Neural cell (in vitro differentiated cells): ENCODE measurements at regions not wholly inside any gene's neighbourhood (a gene's known extent, or its start where the extent isn't known, plus 50 kb on each side); places are given as distances from the start of the nearest gene placed in this dataset.
"Not testable (repeated sequence)": the region's sequence is repeated elsewhere in the genome, so short reads cannot be mapped to it uniquely, and the experiment has no call there.

Source experiments
- EP300 ChIP-seq: fragments of 450-650 bp; conservative IDR thresholded peaks from 2 replicates; pipeline ENCODE4 v1.6.1; 2014; ENCODE audit warnings: antibody characterized with exemption, mild to moderate bottlenecking, moderate library complexity; ENCODE audit not compliant: poor library complexity, severe bottlenecking
- EZH2 ChIP-seq: fragments of 200-600, 300-800 bp; shearing (Covaris generic), sonication (generic); IDR thresholded peaks from 2 replicates; pipeline ENCODE4 v1.6.1; 2014; ENCODE audit warnings: antibody characterized with exemption, low read length, borderline replicate concordance, mild to moderate bottlenecking; ENCODE audit not compliant: insufficient read depth, poor library complexity, severe bottlenecking
- MXI1 ChIP-seq: fragments of 450-650 bp; conservative IDR thresholded peaks from 2 replicates; pipeline ENCODE4 v1.6.1; 2014; ENCODE audit warnings: antibody characterized with exemption, mild to moderate bottlenecking; ENCODE audit not compliant: poor library complexity, severe bottlenecking
- POLR2AphosphoS5 ChIP-seq: IDR thresholded peaks from 2 replicates; pipeline ENCODE4 v1.6.1; 2012
- RAD21 ChIP-seq: fragments of 450-650 bp; conservative IDR thresholded peaks from 2 replicates; pipeline ENCODE4 v1.6.1; 2014; ENCODE audit warnings: antibody characterized with exemption, mild to moderate bottlenecking, moderate library complexity
- SMC3 ChIP-seq: fragments of 450-650 bp; conservative IDR thresholded peaks from 2 replicates; pipeline ENCODE4 v1.6.1; 2014; ENCODE audit warnings: antibody characterized with exemption, mild to moderate bottlenecking, moderate library complexity; ENCODE audit not compliant: poor library complexity
- TAF1 ChIP-seq: IDR thresholded peaks from 2 replicates; pipeline ENCODE4 v1.6.1; 2012; ENCODE audit warnings: low read depth
- TF ChIP-seq, protein P1 (sequence below): fragments of 450-650 bp; IDR thresholded peaks from 2 replicates; pipeline ENCODE4 v1.5.1; 2014; ENCODE audit warnings: antibody characterized with exemption, mild to moderate bottlenecking, moderate library complexity; ENCODE audit not compliant: poor library complexity, severe bottlenecking
- TF ChIP-seq, protein P2 (sequence below): IDR thresholded peaks from 2 replicates; pipeline ENCODE4 v1.6.1; 2012; ENCODE audit warnings: borderline replicate concordance

DNA sequence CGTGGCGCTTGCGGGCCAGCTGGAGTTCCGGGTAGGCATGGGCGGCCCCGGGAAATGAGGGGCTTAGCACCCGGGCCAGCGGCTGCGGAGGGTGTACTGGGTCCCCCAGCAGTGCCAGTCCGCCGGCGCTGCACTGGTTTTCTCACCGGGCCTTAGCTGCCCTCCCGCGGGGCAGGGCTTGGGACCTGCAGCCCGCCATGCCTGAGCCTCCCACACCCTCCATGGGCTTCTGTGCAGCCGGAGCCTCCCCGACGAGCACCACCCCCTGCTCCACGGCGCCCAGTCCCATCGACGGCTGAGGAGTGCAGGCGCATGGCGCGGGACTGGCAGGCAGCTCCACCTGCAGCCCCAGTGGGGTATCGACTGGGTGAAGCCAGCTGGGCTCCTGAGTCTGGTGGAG, 852.6 kb upstream of the MIR17HG start:
- TF ChIP-seq, protein P1, sequence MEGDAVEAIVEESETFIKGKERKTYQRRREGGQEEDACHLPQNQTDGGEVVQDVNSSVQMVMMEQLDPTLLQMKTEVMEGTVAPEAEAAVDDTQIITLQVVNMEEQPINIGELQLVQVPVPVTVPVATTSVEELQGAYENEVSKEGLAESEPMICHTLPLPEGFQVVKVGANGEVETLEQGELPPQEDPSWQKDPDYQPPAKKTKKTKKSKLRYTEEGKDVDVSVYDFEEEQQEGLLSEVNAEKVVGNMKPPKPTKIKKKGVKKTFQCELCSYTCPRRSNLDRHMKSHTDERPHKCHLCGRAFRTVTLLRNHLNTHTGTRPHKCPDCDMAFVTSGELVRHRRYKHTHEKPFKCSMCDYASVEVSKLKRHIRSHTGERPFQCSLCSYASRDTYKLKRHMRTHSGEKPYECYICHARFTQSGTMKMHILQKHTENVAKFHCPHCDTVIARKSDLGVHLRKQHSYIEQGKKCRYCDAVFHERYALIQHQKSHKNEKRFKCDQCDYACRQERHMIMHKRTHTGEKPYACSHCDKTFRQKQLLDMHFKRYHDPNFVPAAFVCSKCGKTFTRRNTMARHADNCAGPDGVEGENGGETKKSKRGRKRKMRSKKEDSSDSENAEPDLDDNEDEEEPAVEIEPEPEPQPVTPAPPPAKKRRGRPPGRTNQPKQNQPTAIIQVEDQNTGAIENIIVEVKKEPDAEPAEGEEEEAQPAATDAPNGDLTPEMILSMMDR = not testable (repeated sequence)
- not testable (repeated sequence) for TF ChIP-seq SMC3, RAD21, TAF1, POLR2AphosphoS5, EZH2, EP300, MXI1
- TF ChIP-seq, protein P2, sequence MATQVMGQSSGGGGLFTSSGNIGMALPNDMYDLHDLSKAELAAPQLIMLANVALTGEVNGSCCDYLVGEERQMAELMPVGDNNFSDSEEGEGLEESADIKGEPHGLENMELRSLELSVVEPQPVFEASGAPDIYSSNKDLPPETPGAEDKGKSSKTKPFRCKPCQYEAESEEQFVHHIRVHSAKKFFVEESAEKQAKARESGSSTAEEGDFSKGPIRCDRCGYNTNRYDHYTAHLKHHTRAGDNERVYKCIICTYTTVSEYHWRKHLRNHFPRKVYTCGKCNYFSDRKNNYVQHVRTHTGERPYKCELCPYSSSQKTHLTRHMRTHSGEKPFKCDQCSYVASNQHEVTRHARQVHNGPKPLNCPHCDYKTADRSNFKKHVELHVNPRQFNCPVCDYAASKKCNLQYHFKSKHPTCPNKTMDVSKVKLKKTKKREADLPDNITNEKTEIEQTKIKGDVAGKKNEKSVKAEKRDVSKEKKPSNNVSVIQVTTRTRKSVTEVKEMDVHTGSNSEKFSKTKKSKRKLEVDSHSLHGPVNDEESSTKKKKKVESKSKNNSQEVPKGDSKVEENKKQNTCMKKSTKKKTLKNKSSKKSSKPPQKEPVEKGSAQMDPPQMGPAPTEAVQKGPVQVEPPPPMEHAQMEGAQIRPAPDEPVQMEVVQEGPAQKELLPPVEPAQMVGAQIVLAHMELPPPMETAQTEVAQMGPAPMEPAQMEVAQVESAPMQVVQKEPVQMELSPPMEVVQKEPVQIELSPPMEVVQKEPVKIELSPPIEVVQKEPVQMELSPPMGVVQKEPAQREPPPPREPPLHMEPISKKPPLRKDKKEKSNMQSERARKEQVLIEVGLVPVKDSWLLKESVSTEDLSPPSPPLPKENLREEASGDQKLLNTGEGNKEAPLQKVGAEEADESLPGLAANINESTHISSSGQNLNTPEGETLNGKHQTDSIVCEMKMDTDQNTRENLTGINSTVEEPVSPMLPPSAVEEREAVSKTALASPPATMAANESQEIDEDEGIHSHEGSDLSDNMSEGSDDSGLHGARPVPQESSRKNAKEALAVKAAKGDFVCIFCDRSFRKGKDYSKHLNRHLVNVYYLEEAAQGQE = not testable (repeated sequence)
